Neuronal stem cell (in vitro differentiated cells): ENCODE measurements at regions not wholly inside any gene's neighbourhood (a gene's known extent, or its start where the extent isn't known, plus 50 kb on each side); places are given as distances from the start of the nearest gene placed in this dataset.

Experiments used
- DNase-seq: peaks from one replicate; pipeline ENCODE4 v3.0.0-alpha.2; 2013; ENCODE audit warnings: low spot score
- H2AFZ ChIP-seq: one replicate; pipeline ENCODE4 v1.6.1; 2013; ENCODE audit warnings: mild to moderate bottlenecking, low read length, inconsistent platforms
- H2AK5ac ChIP-seq: 2 replicates; pipeline ENCODE4 v1.6.1; 2013; ENCODE audit warnings: low read depth, mild to moderate bottlenecking, inconsistent platforms, low read length, moderate library complexity, mixed read lengths
- H2BK120ac ChIP-seq: 2 replicates; pipeline ENCODE4 v1.6.1; 2013; ENCODE audit warnings: low read depth, mild to moderate bottlenecking, inconsistent platforms, low read length, moderate library complexity, mixed read lengths
- H2BK12ac ChIP-seq: one replicate; pipeline ENCODE4 v1.6.1; 2013; ENCODE audit warnings: low read length, inconsistent platforms
- H2BK15ac ChIP-seq: 2 replicates; pipeline ENCODE4 v1.6.1; 2013; ENCODE audit warnings: mild to moderate bottlenecking, low read length, inconsistent platforms, mixed read lengths
- H2BK5ac ChIP-seq: one replicate; pipeline ENCODE4 v1.6.1; 2013; ENCODE audit warnings: inconsistent platforms, mild to moderate bottlenecking, low read length, moderate library complexity
- H3K14ac ChIP-seq: one replicate; pipeline ENCODE4 v1.6.1; 2013; ENCODE audit warnings: low read length, inconsistent platforms
- H3K18ac ChIP-seq: 2 replicates; pipeline ENCODE4 v1.6.1; 2013; ENCODE audit warnings: low read length, inconsistent platforms
- H3K23ac ChIP-seq: 2 replicates; pipeline ENCODE4 v1.6.1; 2013; ENCODE audit warnings: low read depth, mild to moderate bottlenecking, mixed read lengths, low read length, inconsistent platforms; ENCODE audit not compliant: poor library complexity
- H3K27ac ChIP-seq: replicated peaks from 3 replicates; pipeline ENCODE4 v1.5.1; 2013; ENCODE audit warnings: low read length, inconsistent platforms
- H3K27me3 ChIP-seq, 3 experiments: 2 replicates each; pipeline ENCODE4 v1.6.1; 2013; ENCODE audit warnings: low read length in 3 of 3, mild to moderate bottlenecking in 2 of 3, inconsistent platforms in 1 of 3, low read depth in 1 of 3, mixed read lengths in 1 of 3, moderate library complexity in 1 of 3; ENCODE audit not compliant: control insufficient read depth in 3 of 3, insufficient read depth in 3 of 3
- H3K36me3 ChIP-seq, 2 donors: replicated peaks in 1 of 2; 2 replicates each; pipeline ENCODE4 v1.6.1; 2013; ENCODE audit warnings: low read length in 2 of 2; ENCODE audit not compliant: control insufficient read depth in 2 of 2, insufficient read depth in 2 of 2
- H3K4ac ChIP-seq: 2 replicates; pipeline ENCODE4 v1.6.1; 2013; ENCODE audit warnings: inconsistent platforms, mild to moderate bottlenecking, low read length, moderate library complexity
- H3K4me1 ChIP-seq, 2 donors: 1 replicate in 1 of 2; 2 replicates in 1 of 2; pipeline ENCODE4 v1.6.1; 2013; ENCODE audit warnings: low read length in 2 of 2, low read depth in 1 of 2; ENCODE audit not compliant: control insufficient read depth in 2 of 2, insufficient read depth in 1 of 2
- H3K4me2 ChIP-seq: one replicate; pipeline ENCODE4 v1.6.1; 2013; ENCODE audit warnings: mild to moderate bottlenecking, low read length, inconsistent platforms; ENCODE audit not compliant: insufficient read depth, poor library complexity, severe bottlenecking
- H3K4me3 ChIP-seq, 2 donors: 2 replicates each; pipeline ENCODE4 v1.5.1; 2013; ENCODE audit warnings: low read length in 2 of 2, mild to moderate bottlenecking in 2 of 2, inconsistent platforms in 1 of 2, moderate library complexity in 1 of 2
- H3K79me1 ChIP-seq: one replicate; pipeline ENCODE4 v1.6.1; 2013; ENCODE audit warnings: low read depth, mild to moderate bottlenecking, inconsistent platforms, low read length, moderate library complexity
- H3K9ac ChIP-seq: one replicate; pipeline ENCODE4 v1.6.1; 2013; ENCODE audit warnings: mild to moderate bottlenecking, low read depth, low read length, inconsistent platforms; ENCODE audit not compliant: poor library complexity
- H3K9me3 ChIP-seq, 2 donors: replicated peaks in 1 of 2; 2 replicates each; pipeline versions ENCODE3 to v1.6.1; 2013; ENCODE audit warnings: low read length in 2 of 2, mild to moderate bottlenecking in 2 of 2, inconsistent platforms in 1 of 2, low read depth in 1 of 2, mixed read lengths in 1 of 2, moderate library complexity in 1 of 2; ENCODE audit not compliant: control insufficient read depth in 2 of 2, insufficient read depth in 1 of 2
- H4K8ac ChIP-seq: one replicate; pipeline ENCODE4 v1.6.1; 2013; ENCODE audit warnings: low read depth, mild to moderate bottlenecking, inconsistent platforms, low read length, moderate library complexity
- H4K91ac ChIP-seq: one replicate; pipeline ENCODE4 v1.6.1; 2013; ENCODE audit warnings: low read length, low read depth, mild to moderate bottlenecking, inconsistent platforms; ENCODE audit not compliant: poor library complexity
- WGBS, 2 donors: extraction: QIAGEN DNeasy Blood & Tissue Kit; methylation state at CpG; one replicate each; pipeline ENCODE4 v1.1.7; 2013; ENCODE audit warnings: missing lambda C conversion rate in 2 of 2, mixed read lengths in 1 of 2; ENCODE audit not compliant: insufficient read length in 2 of 2, insufficient replicate concordance in 1 of 2; ENCODE audit errors: extremely low coverage in 2 of 2; 5-methylcytosine and 5-hydroxymethylcytosine counted together

DNA sequence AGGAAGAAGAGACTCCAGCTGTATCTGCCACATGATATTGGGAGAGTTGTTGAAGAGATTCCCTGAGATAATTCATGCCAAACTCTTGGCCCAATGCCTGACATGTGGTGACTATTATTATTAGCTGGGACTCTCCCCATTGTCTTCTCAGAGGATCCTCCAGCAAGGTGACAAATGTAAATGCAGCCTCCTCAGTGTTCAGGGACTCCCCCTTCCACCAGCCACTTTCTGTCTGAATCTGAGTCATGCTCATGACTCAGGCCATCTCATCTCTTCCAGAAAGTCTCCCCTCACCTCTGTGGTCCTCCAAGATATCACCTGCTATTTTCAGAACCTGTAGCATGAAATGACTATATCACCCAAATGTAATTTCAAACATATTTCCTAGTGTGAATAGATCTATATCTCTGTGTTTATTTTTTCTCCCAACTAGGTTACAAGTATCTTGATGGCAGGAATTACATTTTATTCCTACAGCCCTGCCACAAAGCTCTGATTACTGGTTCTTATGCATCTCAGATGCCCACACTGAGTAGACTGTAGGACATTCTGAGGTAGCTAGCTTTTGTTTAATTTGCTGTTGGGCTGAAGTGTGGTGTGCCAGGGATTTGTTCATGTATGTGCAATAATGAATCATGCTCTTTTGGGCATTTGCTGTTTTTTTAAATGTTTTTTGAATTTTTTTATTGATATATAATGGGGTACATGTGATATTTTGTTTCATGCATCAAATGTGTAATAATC, 126.6 kb upstream of the IL12B start:
- H3K79me1 ChIP-seq, result no peaks in the 10 kb centered on the region
- no peak overlapping the region for H2BK120ac ChIP-seq
- no peak overlapping the region for H3K4ac ChIP-seq
- H3K4me2 ChIP-seq, result no peak overlapping the region
- H3K14ac ChIP-seq, result no peak overlapping the region
- H3K23ac ChIP-seq, result no peak overlapping the region
- no peak overlapping the region for H3K27ac ChIP-seq
- no peak overlapping the region for H2AK5ac ChIP-seq
- H3K9ac ChIP-seq, result no peak overlapping the region
- H3K27me3 ChIP-seq, result no peaks in the 10 kb centered on the region
- no peak overlapping the region for H2BK12ac ChIP-seq
- H3K4me1 ChIP-seq, result peaks cover 0 to 2% of the 10 kb centered on the region in 2 donors
- H3K9me3 ChIP-seq, result no peaks in the 10 kb centered on the region
- no peak overlapping the region for H4K8ac ChIP-seq
- no peak for DNase-seq
- H3K18ac ChIP-seq, result no peak overlapping the region
- H2BK5ac ChIP-seq, result no peak overlapping the region
- H2AFZ ChIP-seq, result no peak overlapping the region
- no peaks in the 10 kb centered on the region for H3K36me3 ChIP-seq
- no peak overlapping the region for H2BK15ac ChIP-seq
- H3K4me3 ChIP-seq, result no peak overlapping the region
- H4K91ac ChIP-seq, result no peak overlapping the region

GRCh38 chr5:159458217-159458711, 128.0 kb upstream of the IL12B start:
- Histone ChIP-seq H3K27me3 (no peaks in the 10 kb centered on the region), H2BK15ac (no peak overlapping the region), H2BK5ac (no peak overlapping the region), H2BK12ac (no peak overlapping the region), H3K14ac (no peak overlapping the region), H3K79me1 (no peaks in the 10 kb centered on the region), H3K4me3 (no peak overlapping the region), H2AK5ac (no peak overlapping the region), H3K27ac (no peak overlapping the region), H3K23ac (no peak overlapping the region), H3K4ac (no peak overlapping the region), H4K91ac (no peak overlapping the region), H3K4me2 (no peak overlapping the region), H3K36me3 (no peaks in the 10 kb centered on the region), H2AFZ (no peak overlapping the region), H2BK120ac (no peak overlapping the region), H3K9ac (no peak overlapping the region), H3K18ac (no peak overlapping the region), H4K8ac (no peak overlapping the region), H3K9me3 (no peaks in the 10 kb centered on the region), H3K4me1 (peaks cover 0 to 6% of the 10 kb centered on the region in 2 donors)
- no CpG with 5 or more reads among the region's 4 CpGs for WGBS, 2 donors
- DNase-seq, result no peak

- Histone ChIP-seq H3K4me2 (no peak overlapping the region), H3K18ac (no peak overlapping the region), H3K14ac (no peak overlapping the region), H2AK5ac (no peak overlapping the region), H3K9me3 (no peaks in the 10 kb centered on the region), H3K27me3 (no peaks in the 10 kb centered on the region), H4K8ac (no peak overlapping the region), H3K4me3 (no peak overlapping the region), H2BK120ac (no peak overlapping the region), H3K23ac (no peak overlapping the region), H2BK15ac (no peak overlapping the region), H3K27ac (no peak overlapping the region), H2BK12ac (no peak overlapping the region), H3K4ac (no peak overlapping the region), H3K36me3 (no peaks in the 10 kb centered on the region), H2AFZ (no peak overlapping the region), H4K91ac (no peak overlapping the region), H3K4me1 (peaks cover 0 to 7% of the 10 kb centered on the region in 2 donors), H3K9ac (no peak overlapping the region), H3K79me1 (no peaks in the 10 kb centered on the region), H2BK5ac (no peak overlapping the region)
- DNase-seq, result no peak
- WGBS, 2 donors, result no CpG with 5 or more reads among the region's 2 CpGs
These were observed 128.9 kb upstream of the IL12B start for GRCh38 chr5:159459132-159459627.

- no peak overlapping the region for H3K23ac ChIP-seq
- no peak overlapping the region for H3K14ac ChIP-seq
- no peaks in the 10 kb centered on the region for H3K36me3 ChIP-seq
- no peaks in the 10 kb centered on the region for H3K9me3 ChIP-seq
- H4K91ac ChIP-seq, result no peak overlapping the region
- H3K4me2 ChIP-seq, result no peak overlapping the region
- H2AFZ ChIP-seq, result no peak overlapping the region
- H3K4me3 ChIP-seq, result no peak overlapping the region
- H2BK5ac ChIP-seq, result no peak overlapping the region
- H3K27me3 ChIP-seq, result no peaks in the 10 kb centered on the region
- no peak overlapping the region for H3K4ac ChIP-seq
- no peaks in the 10 kb centered on the region for H3K79me1 ChIP-seq
- H2AK5ac ChIP-seq, result no peak overlapping the region
- H3K9ac ChIP-seq, result no peak overlapping the region
- no peak overlapping the region for H3K18ac ChIP-seq
- no peak for DNase-seq
- H3K4me1 ChIP-seq, result peaks cover 0 to 7% of the 10 kb centered on the region in 2 donors
- H3K27ac ChIP-seq, result no peak overlapping the region
- no peak overlapping the region for H2BK15ac ChIP-seq
- H4K8ac ChIP-seq, result no peak overlapping the region
- no CpG with 5 or more reads among the region's 3 CpGs for WGBS, 2 donors
- H2BK120ac ChIP-seq, result no peak overlapping the region
- no peak overlapping the region for H2BK12ac ChIP-seq
These were observed 129.8 kb upstream of the IL12B start for GRCh38 chr5:159459951-159460538.
